ENCODE measurements at regions not wholly inside any gene's neighbourhood (a gene's known extent, or its start where the extent isn't known, plus 50 kb on each side); places are given as distances from the start of the nearest gene placed in this dataset.
"Not testable (repeated sequence)": the region's sequence is repeated elsewhere in the genome, so short reads cannot be mapped to it uniquely, and the experiment has no call there.

GRCh38 chr3:82020282-82020681 lies 258.8 kb upstream of the GBE1 start:
- no peak for DNase-seq (ENCODE audit: low spot score)

- DNase-seq (ENCODE audit: low spot score), result no peak
These were observed 253.8 kb upstream of the GBE1 start for GRCh38 chr3:82015241-82015640.

- no peak for DNase-seq (ENCODE audit: low spot score)
These were observed 251.3 kb upstream of the GBE1 start for GRCh38 chr3:82012775-82013174.

GRCh38 chr3:82011336-82011735 lies 249.9 kb upstream of the GBE1 start:
- DNase-seq (ENCODE audit: low spot score), result no peak

GRCh38 chr3:82005266-82005665 lies 243.8 kb upstream of the GBE1 start:
- no peak for DNase-seq (ENCODE audit: low spot score)

GRCh38 chr3:82004266-82004665 lies 242.8 kb upstream of the GBE1 start:
- no peak for DNase-seq (ENCODE audit: low spot score)

- DNase-seq (ENCODE audit: low spot score), result no peak
These were observed 241.7 kb upstream of the GBE1 start for GRCh38 chr3:82002986-82003642.

- no peak for DNase-seq (ENCODE audit: low spot score)
These were observed 241.0 kb upstream of the GBE1 start for GRCh38 chr3:82002491-82002890.

- no peak for DNase-seq (ENCODE audit: low spot score)
These were observed 240.0 kb upstream of the GBE1 start for GRCh38 chr3:82001276-82001923.

- peak; percentile 74 for DNase-seq (ENCODE audit: low spot score)
These were observed 239.3 kb upstream of the GBE1 start for GRCh38 chr3:82000773-82001172.

- no peak for DNase-seq (ENCODE audit: low spot score)
These were observed 238.9 kb upstream of the GBE1 start for GRCh38 chr3:82000350-82000749.

GRCh38 chr3:81998907-81999306 lies 237.5 kb upstream of the GBE1 start:
- DNase-seq (ENCODE audit: low spot score), result no peak

- DNase-seq (ENCODE audit: low spot score), result no peak
These were observed 236.8 kb upstream of the GBE1 start for GRCh38 chr3:81998139-81998755.

GRCh38 chr3:81997390-81997789 lies 235.9 kb upstream of the GBE1 start:
- no peak for DNase-seq (ENCODE audit: low spot score)

GRCh38 chr3:81995329-81995728 lies 233.9 kb upstream of the GBE1 start:
- no peak for DNase-seq (ENCODE audit: low spot score)

GRCh38 chr3:81989758-81990157 lies 228.3 kb upstream of the GBE1 start:
- DNase-seq (ENCODE audit: low spot score), result no peak

GRCh38 chr3:81989274-81989673 lies 227.8 kb upstream of the GBE1 start:
- DNase-seq (ENCODE audit: low spot score), result no peak

GRCh38 chr3:81987412-81987811 lies 226.0 kb upstream of the GBE1 start:
- DNase-seq (ENCODE audit: low spot score), result not testable (repeated sequence)

- DNase-seq (ENCODE audit: low spot score), result no peak
These were observed 224.7 kb upstream of the GBE1 start for GRCh38 chr3:81985996-81986723.

- DNase-seq (ENCODE audit: low spot score), result no peak
These were observed 221.9 kb upstream of the GBE1 start for GRCh38 chr3:81983382-81983781.

- no peak for DNase-seq (ENCODE audit: low spot score)
These were observed 219.4 kb upstream of the GBE1 start for GRCh38 chr3:81980596-81981494.

- no peak for DNase-seq (ENCODE audit: low spot score)
These were observed 213.3 kb upstream of the GBE1 start for GRCh38 chr3:81974751-81975150.

Measured in left forelimb (tissue), 1 donor.